Stomach (tissue), 8 donors: ENCODE measurements at regions not wholly inside any gene's neighbourhood (a gene's known extent, or its start where the extent isn't known, plus 50 kb on each side); places are given as distances from the start of the nearest gene placed in this dataset.

Experiments
- DNase-seq, 2 donors: peaks; one replicate each; pipeline versions ENCODE4 v3.0.0 to v3.0.0-alpha.2; 2013 to 2019
- H3K27ac ChIP-seq, 5 donors: fragments of 200-600 bp in 4 of 5; sonication (generic) in 4 of 5; one replicate each; pipeline ENCODE4 v1.5.1; 2013 to 2019; ENCODE audit warnings: mild to moderate bottlenecking in 1 of 5, moderate library complexity in 1 of 5
- H3K27me3 ChIP-seq, 3 donors: fragments of 200-600 bp; sonication (generic); one replicate each; pipeline ENCODE4 v1.5.1; 2017 to 2019; ENCODE audit warnings: mixed run types in 1 of 3
- H3K36me3 ChIP-seq, 4 donors: fragments of 200-600 bp; sonication (generic); 1 replicate in 3 of 4; 2 replicates in 1 of 4; pipeline ENCODE4 v1.5.1; 2016 to 2019
- H3K4me1 ChIP-seq, 4 donors: fragments of 200-600 bp; sonication (generic); one replicate each; pipeline ENCODE4 v1.5.1; 2016 to 2019
- H3K4me3 ChIP-seq, 4 donors: fragments of 200-600 bp; sonication (generic) in 3 of 4; one replicate each; pipeline ENCODE4 v1.5.1; 2016 to 2019; ENCODE audit warnings: mild to moderate bottlenecking in 1 of 4
- H3K9me3 ChIP-seq, 4 donors: fragments of 200-600 bp; sonication (generic); one replicate each; pipeline ENCODE4 v1.5.1; 2016 to 2019
- EP300 ChIP-seq: sonication (generic); formaldehyde crosslinking; IDR thresholded peaks from one replicate; pipeline ENCODE4 v1.6.1; 2017; ENCODE audit warnings: antibody characterized with exemption
- POLR2A ChIP-seq, 4 donors: fragments of 450-650 bp; IDR thresholded peaks; one replicate each; pipeline ENCODE4 v1.6.1; 2016; ENCODE audit warnings: antibody characterized with exemption in 4 of 4, control low read depth in 2 of 4, mild to moderate bottlenecking in 1 of 4, moderate library complexity in 1 of 4
- POLR2AphosphoS5 ChIP-seq, 3 donors: sonication (generic); formaldehyde crosslinking; IDR thresholded peaks; one replicate each; pipeline ENCODE4 v1.6.1; 2016; ENCODE audit warnings: antibody characterized with exemption in 3 of 3
- WGBS, 5 donors: extraction: QIAGEN DNeasy Blood & Tissue Kit in 3 of 5; methylation state at CpG; one replicate each; pipeline versions ENCODE4 v1.1.5 to v1.1.7; 2013 to 2018; 5-methylcytosine and 5-hydroxymethylcytosine counted together
- intact Hi-C: fragments of 100-400 bp; cut with DNase I; formaldehyde crosslinking; loops from one replicate; pipeline ENCODE4 v1.15.1; 2023; ENCODE audit warnings: low total_unique reads
- TF ChIP-seq, protein P1 (sequence below), 7 experiments: fragments of 450-650 bp in 4 of 7; fragments of 200-600 bp in 3 of 7; sonication (generic) in 3 of 7; IDR thresholded peaks; one replicate each; pipeline ENCODE4 v1.5.1; 2016 to 2019; ENCODE audit warnings: antibody characterized with exemption in 7 of 7, control low read depth in 2 of 7, mild to moderate bottlenecking in 1 of 7
- donor health status: healthy with polysubstance abuse.
- donor health status: Bipolar disorder and iron deficiency.
- donor health status: healthy.

DNA sequence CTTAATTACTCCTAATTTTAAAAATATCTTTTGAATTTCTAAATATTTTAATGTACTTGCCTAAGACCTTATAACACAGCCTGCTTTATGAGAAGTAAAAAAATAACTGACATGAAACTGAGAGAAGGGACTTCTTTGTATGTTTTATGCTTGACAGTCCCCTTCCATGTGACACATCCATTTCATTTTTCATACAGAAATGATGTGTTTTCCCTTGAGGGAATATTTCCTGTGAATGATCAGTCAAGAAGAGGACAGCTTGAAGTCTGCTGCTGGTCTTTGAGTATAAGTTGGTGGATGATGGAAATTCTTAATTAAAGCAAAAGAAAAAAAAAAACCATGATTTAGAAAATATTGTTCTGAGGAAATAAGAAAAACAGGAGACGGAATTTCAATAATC, 230.4 kb upstream of the KLHL1 start:
- Histone ChIP-seq H3K27ac (no peak overlapping the region), H3K9me3 (no peaks in the 10 kb centered on the region), H3K4me1 (no peaks in the 10 kb centered on the region), H3K36me3 (no peaks in the 10 kb centered on the region), H3K4me3 (no peak overlapping the region), H3K27me3 (no peaks in the 10 kb centered on the region)
- WGBS, 5 donors, result 59 to 93% (median 84%) methylated on average over 1 of the region's 1 CpG
- intact Hi-C loops, result loop anchor here (10.0 kb wide), 1 partner anchor 226 kb away; no protein-coding TSS in a partner anchor
- no peak for DNase-seq
- TF ChIP-seq POLR2A (IDR thresholded peaks at IDR 0.05) (no peak), EP300 (no peak), POLR2AphosphoS5 (IDR thresholded peaks at IDR 0.05) (no peak)
- TF ChIP-seq, protein P1, sequence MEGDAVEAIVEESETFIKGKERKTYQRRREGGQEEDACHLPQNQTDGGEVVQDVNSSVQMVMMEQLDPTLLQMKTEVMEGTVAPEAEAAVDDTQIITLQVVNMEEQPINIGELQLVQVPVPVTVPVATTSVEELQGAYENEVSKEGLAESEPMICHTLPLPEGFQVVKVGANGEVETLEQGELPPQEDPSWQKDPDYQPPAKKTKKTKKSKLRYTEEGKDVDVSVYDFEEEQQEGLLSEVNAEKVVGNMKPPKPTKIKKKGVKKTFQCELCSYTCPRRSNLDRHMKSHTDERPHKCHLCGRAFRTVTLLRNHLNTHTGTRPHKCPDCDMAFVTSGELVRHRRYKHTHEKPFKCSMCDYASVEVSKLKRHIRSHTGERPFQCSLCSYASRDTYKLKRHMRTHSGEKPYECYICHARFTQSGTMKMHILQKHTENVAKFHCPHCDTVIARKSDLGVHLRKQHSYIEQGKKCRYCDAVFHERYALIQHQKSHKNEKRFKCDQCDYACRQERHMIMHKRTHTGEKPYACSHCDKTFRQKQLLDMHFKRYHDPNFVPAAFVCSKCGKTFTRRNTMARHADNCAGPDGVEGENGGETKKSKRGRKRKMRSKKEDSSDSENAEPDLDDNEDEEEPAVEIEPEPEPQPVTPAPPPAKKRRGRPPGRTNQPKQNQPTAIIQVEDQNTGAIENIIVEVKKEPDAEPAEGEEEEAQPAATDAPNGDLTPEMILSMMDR (IDR thresholded peaks at IDR 0.05), result no peak

DNA sequence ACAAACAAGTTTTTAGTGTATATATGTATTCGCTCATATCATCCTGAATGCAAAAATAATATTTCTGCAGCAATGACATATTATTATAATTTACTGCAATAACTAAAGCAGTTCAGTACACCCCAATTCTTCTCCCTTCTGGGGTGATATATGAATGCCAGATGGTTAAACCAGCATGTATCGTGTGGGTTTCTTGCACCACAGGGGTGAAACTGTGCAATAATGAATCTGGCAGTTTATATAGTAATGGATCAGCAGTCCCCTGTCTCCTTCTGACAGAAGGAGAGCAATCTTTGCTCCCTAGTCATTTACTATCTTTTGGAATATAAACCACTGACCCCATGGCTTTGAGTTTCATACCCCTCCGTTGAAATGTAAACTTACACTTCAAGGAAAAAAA, 228.6 kb upstream of the KLHL1 start:
- intact Hi-C loops, result loop anchor here (10.0 kb wide), 1 partner anchor 228 kb away; no protein-coding TSS in a partner anchor
- DNase-seq, result no peak
- Histone ChIP-seq H3K27ac (no peak overlapping the region), H3K27me3 (no peaks in the 10 kb centered on the region), H3K4me3 (no peak overlapping the region), H3K9me3 (no peaks in the 10 kb centered on the region), H3K36me3 (no peaks in the 10 kb centered on the region), H3K4me1 (no peaks in the 10 kb centered on the region)
- WGBS, 5 donors, result 63 to 76% (median 65%) methylated on average over 3 of the region's 3 CpGs
- TF ChIP-seq POLR2A (IDR thresholded peaks at IDR 0.05) (no peak), POLR2AphosphoS5 (IDR thresholded peaks at IDR 0.05) (no peak), EP300 (no peak)
- TF ChIP-seq, protein P1 (IDR thresholded peaks at IDR 0.05), result no peak

DNA sequence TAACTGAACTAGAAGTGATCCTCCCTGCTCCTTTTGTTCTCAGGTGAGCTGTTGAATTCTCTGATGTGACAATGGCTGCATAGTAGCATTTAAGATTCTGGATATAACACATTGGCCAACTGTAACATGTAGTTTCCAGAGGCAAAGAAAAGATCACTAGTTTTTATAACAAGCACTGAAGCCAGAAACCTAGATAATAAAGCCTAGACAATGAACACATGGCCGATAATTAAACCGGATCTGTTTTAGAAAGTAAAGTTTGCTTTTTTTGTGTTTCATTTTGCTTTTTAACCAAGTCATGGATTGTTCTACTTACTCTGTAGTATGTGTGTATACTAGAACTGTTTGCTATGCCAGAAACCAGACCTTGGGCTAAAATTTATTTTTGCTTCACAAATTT, 225.5 kb upstream of the KLHL1 start:
- TF ChIP-seq POLR2AphosphoS5 (IDR thresholded peaks at IDR 0.05) (no peak), EP300 (no peak), POLR2A (IDR thresholded peaks at IDR 0.05) (no peak)
- TF ChIP-seq, protein P1 (IDR thresholded peaks at IDR 0.05), result no peak

DNA sequence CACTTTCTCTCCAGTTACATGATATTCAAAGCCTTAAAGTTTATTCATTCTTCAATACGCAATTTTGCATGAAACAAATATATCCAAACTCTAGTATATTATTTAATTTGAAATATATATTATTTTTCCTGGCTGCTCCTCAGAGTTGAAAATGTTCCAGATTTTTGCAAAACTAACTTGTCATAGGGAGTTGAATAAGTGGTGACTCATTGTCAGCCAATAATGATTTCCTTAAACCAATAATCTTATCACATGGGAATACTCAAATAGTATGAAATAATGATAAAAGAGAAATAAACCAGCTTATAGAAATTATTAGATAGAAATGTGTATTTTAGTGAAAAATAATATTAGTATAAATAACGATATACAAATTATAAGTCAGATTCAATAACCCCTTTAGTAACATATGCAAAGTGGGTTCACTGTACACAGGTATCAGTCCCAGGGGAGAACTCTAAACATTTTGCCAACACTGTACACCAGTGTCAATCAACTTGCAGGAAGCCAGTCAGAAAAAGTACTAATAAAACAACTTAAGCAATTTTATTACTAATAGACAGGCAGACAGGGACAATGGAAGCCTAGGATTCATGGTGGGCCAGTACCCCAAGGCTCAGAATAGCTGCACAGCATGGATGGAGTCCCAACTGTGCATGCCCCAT, 222.6 kb upstream of the KLHL1 start:
- intact Hi-C loops, result loop anchor here (10.0 kb wide), 1 partner anchor 234 kb away; no protein-coding TSS in a partner anchor
- WGBS, 5 donors, result 57 to 71% (median 67%) methylated on average over 2 of the region's 2 CpGs

More for the DNA sequence above, 225.5 kb upstream of the KLHL1 start:
- intact Hi-C loops, result loop anchor here (10.0 kb wide), 1 partner anchor 231 kb away; no protein-coding TSS in a partner anchor
- Histone ChIP-seq H3K36me3 (no peaks in the 10 kb centered on the region), H3K4me1 (peaks cover 0 to 7% (median 0%) of the 10 kb centered on the region in 4 donors), H3K27ac (no peak overlapping the region), H3K4me3 (no peak overlapping the region), H3K9me3 (peaks cover 0 to 3% (median 0%) of the 10 kb centered on the region in 4 donors), H3K27me3 (no peaks in the 10 kb centered on the region)
- 25 to 59% (median 50%) methylated on average over 2 of the region's 2 CpGs for WGBS, 5 donors
- no peak for DNase-seq

DNA sequence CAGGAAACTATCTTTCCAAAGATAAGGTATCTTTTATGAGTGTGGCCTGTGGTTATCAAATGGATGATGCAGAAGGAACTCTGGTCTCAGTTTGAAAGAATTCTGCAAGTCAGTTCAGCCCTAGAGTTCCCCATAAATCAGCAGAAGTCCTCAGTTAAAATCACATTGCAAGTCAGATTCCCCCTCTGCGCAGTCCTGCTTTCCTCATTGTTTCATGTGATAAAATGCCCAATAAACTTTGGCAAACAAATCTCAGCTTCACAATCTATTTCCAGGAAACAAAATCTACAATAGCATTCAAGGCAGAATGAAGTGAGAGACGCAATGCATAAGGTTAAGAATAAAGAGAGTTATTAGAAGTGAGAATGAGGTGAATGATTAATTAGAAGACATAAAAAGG, 216.3 kb upstream of the KLHL1 start:
- intact Hi-C loops, result no loop called here
- no peaks in the 10 kb centered on the region for H3K36me3 ChIP-seq
- H3K4me3 ChIP-seq, result no peak overlapping the region
- TF ChIP-seq, protein P1 (IDR thresholded peaks at IDR 0.05), result no peak
- TF ChIP-seq POLR2A (IDR thresholded peaks at IDR 0.05) (no peak), POLR2AphosphoS5 (IDR thresholded peaks at IDR 0.05) (no peak), EP300 (no peak)
- H3K4me1 ChIP-seq, result no peaks in the 10 kb centered on the region
- 28 to 50% (median 39%) methylated on average over 2 of the region's 2 CpGs for WGBS, 5 donors
- no peak overlapping the region for H3K27ac ChIP-seq
- no peaks in the 10 kb centered on the region for H3K27me3 ChIP-seq
- no peaks in the 10 kb centered on the region for H3K9me3 ChIP-seq
- no peak for DNase-seq

More for the DNA sequence above, 222.6 kb upstream of the KLHL1 start:
- Histone ChIP-seq H3K9me3 (peaks cover 0 to 3% (median 0%) of the 10 kb centered on the region in 4 donors), H3K4me1 (peaks cover 0 to 7% (median 0%) of the 10 kb centered on the region in 4 donors), H3K4me3 (no peak overlapping the region), H3K36me3 (no peaks in the 10 kb centered on the region), H3K27me3 (no peaks in the 10 kb centered on the region), H3K27ac (no peak overlapping the region)
- DNase-seq, result no peak
- no peak for TF ChIP-seq POLR2A (IDR thresholded peaks at IDR 0.05)
